ENCODE measurements at regions not wholly inside any gene's neighbourhood (a gene's known extent, or its start where the extent isn't known, plus 50 kb on each side); places are given as distances from the start of the nearest gene placed in this dataset.
"Not testable (repeated sequence)": the region's sequence is repeated elsewhere in the genome, so short reads cannot be mapped to it uniquely, and the experiment has no call there.

DNA sequence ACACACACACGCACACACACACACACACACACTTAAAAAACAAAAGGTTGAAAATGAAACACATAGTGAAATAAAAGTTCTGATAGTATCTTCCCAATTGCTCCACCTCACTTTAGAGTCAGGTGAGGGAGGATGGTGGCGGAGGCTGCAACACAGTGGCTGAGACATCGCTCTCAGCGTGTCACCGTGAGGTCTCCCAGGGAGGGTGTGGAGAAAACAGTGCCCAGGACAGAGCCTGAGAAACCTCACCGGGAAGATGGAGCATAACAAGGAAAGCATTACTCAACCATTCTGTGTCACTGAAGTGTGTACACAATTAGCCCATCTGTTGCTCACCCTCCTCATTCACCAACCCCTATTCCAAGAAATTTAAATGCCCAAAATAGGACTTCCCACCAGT lies 111.4 kb upstream of the USP29 start:
- Histone ChIP-seq H3K4me3 (ENCODE audit: low read depth in 1 of 2, low read length in 2 of 2) (no peak overlapping the region), H3K4me1 (ENCODE audit: insufficient read depth, low read length) (no peaks in the 10 kb centered on the region), H3K27ac (ENCODE audit: low read depth, low read length) (no peak overlapping the region), H3K36me3 (ENCODE audit: insufficient read depth, low read length) (no peaks in the 10 kb centered on the region), H3K9me3 (ENCODE audit: low read length) (no peaks in the 10 kb centered on the region), H3K27me3 (ENCODE audit: control insufficient read depth in 1 of 2, insufficient read depth in 2 of 2, low read length in 2 of 2) (no peaks in the 10 kb centered on the region), H3K9ac (ENCODE audit: low read length) (no peak overlapping the region)

DNA sequence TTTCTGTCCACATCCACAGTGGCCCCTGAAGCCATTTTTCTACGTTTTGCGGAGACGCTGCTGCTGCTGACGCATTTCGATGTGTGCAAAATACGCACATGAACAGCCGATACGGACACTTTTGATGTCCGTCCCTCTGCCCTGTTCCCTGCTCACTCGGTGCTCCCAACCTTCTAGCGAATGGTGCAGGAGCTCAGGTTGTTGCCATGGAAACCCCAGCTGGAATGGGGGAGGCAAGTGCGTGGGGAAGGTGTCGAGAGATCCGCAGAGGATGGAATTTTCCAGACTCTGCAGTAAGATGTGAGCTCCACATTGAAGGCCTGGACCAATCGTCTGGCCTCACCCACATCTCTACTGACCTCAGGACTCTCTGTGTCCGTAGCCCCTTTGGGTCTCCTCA lies 109.2 kb upstream of the USP29 start:
- no peak overlapping the region for H3K27ac ChIP-seq (ENCODE audit: low read depth, low read length)
- no peaks in the 10 kb centered on the region for H3K4me1 ChIP-seq (ENCODE audit: insufficient read depth, low read length)
- no peaks in the 10 kb centered on the region for H3K27me3 ChIP-seq (ENCODE audit: control insufficient read depth in 1 of 2, insufficient read depth in 2 of 2, low read length in 2 of 2)
- no peak overlapping the region for H3K9ac ChIP-seq (ENCODE audit: low read length)
- no peaks in the 10 kb centered on the region for H3K9me3 ChIP-seq (ENCODE audit: low read length)
- no peak overlapping the region for H3K4me3 ChIP-seq (ENCODE audit: low read depth in 1 of 2, low read length in 2 of 2)
- no peaks in the 10 kb centered on the region for H3K36me3 ChIP-seq (ENCODE audit: insufficient read depth, low read length)

DNA sequence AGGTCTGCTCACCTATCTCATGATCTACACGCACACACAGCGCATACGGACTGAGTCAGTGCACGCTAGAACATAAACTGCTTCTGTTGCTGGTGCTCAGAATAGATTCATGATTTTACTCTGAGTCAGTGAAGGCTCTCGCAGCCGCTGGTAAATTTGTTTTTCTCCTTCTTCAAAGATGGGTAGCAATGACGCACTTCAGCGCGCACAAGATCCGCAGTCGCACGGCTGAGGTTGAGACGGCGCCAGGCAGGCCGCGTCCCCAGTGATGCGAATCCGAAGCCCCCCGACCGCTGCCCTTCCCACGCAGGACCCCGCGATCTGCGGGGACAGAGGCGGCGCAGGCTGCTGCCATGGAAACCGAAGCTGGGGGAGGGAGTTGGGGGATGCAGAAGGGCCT lies 103.7 kb upstream of the USP29 start:
- Histone ChIP-seq H3K9me3 (ENCODE audit: low read length) (no peaks in the 10 kb centered on the region), H3K4me1 (ENCODE audit: insufficient read depth, low read length) (no peaks in the 10 kb centered on the region), H3K27me3 (ENCODE audit: control insufficient read depth in 1 of 2, insufficient read depth in 2 of 2, low read length in 2 of 2) (no peaks in the 10 kb centered on the region), H3K4me3 (ENCODE audit: low read depth in 1 of 2, low read length in 2 of 2) (no peak overlapping the region), H3K36me3 (ENCODE audit: insufficient read depth, low read length) (no peaks in the 10 kb centered on the region), H3K27ac (ENCODE audit: low read depth, low read length) (no peak overlapping the region), H3K9ac (ENCODE audit: low read length) (no peak overlapping the region)

DNA sequence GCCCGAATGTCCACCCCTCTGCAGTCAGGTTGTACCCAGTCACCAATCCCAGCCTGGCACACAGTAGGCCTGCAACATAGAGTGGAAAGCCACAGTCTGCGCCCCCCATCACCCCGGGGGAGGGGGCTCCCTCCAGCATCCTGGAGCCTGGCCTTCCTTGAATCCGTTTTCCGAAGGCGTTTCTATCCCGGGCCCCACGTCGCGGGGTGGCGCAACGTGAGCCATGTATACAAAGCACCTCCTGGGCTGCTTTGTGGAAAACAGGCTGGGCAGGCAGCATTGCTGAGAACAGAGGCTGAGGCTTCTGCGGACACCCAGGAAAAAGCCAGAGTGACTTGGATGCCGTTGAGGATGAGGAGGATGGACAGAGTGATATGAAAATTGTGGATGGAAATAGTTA lies 103.3 kb upstream of the USP29 start:
- Histone ChIP-seq H3K27me3 (ENCODE audit: control insufficient read depth in 1 of 2, insufficient read depth in 2 of 2, low read length in 2 of 2) (no peaks in the 10 kb centered on the region), H3K27ac (ENCODE audit: low read depth, low read length) (no peak overlapping the region), H3K9me3 (ENCODE audit: low read length) (no peaks in the 10 kb centered on the region), H3K9ac (ENCODE audit: low read length) (no peak overlapping the region), H3K4me3 (ENCODE audit: low read depth in 1 of 2, low read length in 2 of 2) (no peak overlapping the region), H3K4me1 (ENCODE audit: insufficient read depth, low read length) (no peaks in the 10 kb centered on the region), H3K36me3 (ENCODE audit: insufficient read depth, low read length) (no peaks in the 10 kb centered on the region)

DNA sequence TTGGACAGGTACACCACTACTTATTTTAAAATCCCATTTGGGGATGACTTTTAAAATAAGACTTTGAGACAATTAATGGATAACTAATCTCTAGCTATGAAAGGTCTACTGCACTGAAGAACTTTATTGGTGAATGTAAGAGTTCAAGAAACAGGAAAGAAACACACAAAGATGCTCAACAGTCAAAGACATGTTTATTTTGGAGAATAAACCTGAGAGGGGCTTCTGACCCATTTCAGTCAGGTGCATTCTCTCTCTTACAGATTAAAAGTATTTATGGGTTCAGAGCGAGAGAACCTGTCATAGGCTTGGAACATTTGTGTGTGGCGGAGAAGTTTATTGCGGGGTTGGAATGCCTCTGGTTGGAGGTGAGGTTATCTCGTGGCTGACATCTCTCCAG lies 94.3 kb upstream of the USP29 start:
- H3K4me3 ChIP-seq (ENCODE audit: low read depth in 1 of 2, low read length in 2 of 2) = no peak overlapping the region
- no peak overlapping the region for H3K27ac ChIP-seq (ENCODE audit: low read depth, low read length)
- H3K36me3 ChIP-seq (ENCODE audit: insufficient read depth, low read length) = no peaks in the 10 kb centered on the region
- H3K9me3 ChIP-seq (ENCODE audit: low read length) = no peaks in the 10 kb centered on the region
- no peaks in the 10 kb centered on the region for H3K27me3 ChIP-seq (ENCODE audit: control insufficient read depth in 1 of 2, insufficient read depth in 2 of 2, low read length in 2 of 2)
- no peak overlapping the region for H3K9ac ChIP-seq (ENCODE audit: low read length)
- H3K4me1 ChIP-seq (ENCODE audit: insufficient read depth, low read length) = no peaks in the 10 kb centered on the region

DNA sequence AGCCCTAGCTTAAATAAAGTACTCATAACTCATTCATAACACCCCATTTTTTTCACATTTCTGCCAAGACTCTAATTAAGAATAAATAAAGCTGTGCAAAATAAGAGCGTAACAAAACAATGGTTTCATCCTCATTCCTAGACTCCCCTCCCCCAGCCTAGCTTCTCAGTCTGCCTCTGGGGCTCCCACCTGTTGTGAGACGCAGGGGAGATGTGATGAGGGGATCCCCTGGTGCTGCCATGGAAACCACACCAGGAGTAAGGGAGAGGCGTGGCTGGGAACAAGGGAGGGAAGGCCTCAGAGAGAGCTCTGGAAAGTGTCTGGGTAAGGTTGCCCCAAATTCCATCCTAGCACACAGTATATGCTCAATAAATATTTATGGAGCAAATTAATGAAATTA lies 93.3 kb upstream of the USP29 start:
- no peaks in the 10 kb centered on the region for H3K4me1 ChIP-seq (ENCODE audit: insufficient read depth, low read length)
- no peaks in the 10 kb centered on the region for H3K9me3 ChIP-seq (ENCODE audit: low read length)
- no peak overlapping the region for H3K27ac ChIP-seq (ENCODE audit: low read depth, low read length)
- H3K36me3 ChIP-seq (ENCODE audit: insufficient read depth, low read length) = no peaks in the 10 kb centered on the region
- H3K4me3 ChIP-seq (ENCODE audit: low read depth in 1 of 2, low read length in 2 of 2) = no peak overlapping the region
- no peak overlapping the region for H3K9ac ChIP-seq (ENCODE audit: low read length)
- no peaks in the 10 kb centered on the region for H3K27me3 ChIP-seq (ENCODE audit: control insufficient read depth in 1 of 2, insufficient read depth in 2 of 2, low read length in 2 of 2)

DNA sequence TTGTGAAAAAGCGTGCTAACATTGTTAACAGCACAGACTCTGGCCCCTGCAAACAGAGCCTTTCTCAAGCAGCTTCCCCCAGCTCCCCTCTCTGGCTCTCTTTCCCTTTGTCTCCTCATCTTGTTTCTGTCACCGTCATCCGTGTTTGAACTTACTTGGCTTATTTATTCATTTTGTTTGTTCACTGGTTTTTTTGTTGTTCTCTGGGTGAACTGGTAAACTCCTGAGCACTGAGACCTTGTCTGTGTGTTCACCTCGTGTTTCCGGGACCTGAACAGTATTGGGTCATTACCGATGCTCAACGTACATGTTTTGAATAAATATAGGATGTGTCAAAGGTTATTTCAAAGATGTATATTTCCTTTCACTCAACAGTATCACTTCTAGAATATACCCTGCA lies 92.4 kb upstream of the USP29 start:
- no peaks in the 10 kb centered on the region for H3K9me3 ChIP-seq (ENCODE audit: low read length)
- no peaks in the 10 kb centered on the region for H3K36me3 ChIP-seq (ENCODE audit: insufficient read depth, low read length)
- no peaks in the 10 kb centered on the region for H3K27me3 ChIP-seq (ENCODE audit: control insufficient read depth in 1 of 2, insufficient read depth in 2 of 2, low read length in 2 of 2)
- no peak overlapping the region for H3K4me3 ChIP-seq (ENCODE audit: low read depth in 1 of 2, low read length in 2 of 2)
- H3K27ac ChIP-seq (ENCODE audit: low read depth, low read length) = no peak overlapping the region
- no peak overlapping the region for H3K9ac ChIP-seq (ENCODE audit: low read length)
- no peaks in the 10 kb centered on the region for H3K4me1 ChIP-seq (ENCODE audit: insufficient read depth, low read length)

DNA sequence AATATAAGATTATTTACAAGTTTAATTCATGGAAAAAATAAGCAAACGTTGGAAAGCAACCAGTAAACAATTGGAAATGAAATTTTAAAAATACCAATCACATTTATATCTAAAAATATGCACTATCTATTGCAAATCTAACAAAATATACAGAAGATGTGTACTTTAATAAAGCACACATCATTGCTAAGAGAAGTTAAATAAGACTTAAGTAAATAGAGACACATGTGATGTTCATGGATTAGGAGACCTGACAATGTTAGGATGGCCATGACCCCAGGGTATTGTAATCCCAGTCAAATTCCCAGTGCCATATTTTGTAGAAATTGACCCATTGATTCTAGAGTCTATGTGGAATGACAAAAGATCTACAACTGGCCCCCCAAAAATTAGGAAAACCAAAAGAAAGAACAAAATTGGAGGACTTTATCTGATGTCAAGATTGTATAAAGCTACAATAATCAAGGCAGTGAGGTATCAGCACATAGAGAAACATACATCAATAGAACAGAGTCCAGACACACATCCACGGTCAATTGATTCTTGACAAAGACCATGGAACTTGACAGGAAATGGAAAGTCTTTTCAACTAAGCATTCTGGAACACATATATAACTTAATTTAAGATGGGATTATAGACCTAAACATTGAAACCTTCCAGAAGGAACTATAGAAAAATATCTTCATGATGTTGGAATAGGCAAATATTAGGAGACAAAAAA lies 90.8 kb upstream of the USP29 start:
- H3K4me3 ChIP-seq (ENCODE audit: low read depth in 1 of 2, low read length in 2 of 2) = no peak overlapping the region
- H3K27ac ChIP-seq (ENCODE audit: low read depth, low read length) = no peak overlapping the region
- no peaks in the 10 kb centered on the region for H3K9me3 ChIP-seq (ENCODE audit: low read length)
- H3K9ac ChIP-seq (ENCODE audit: low read length) = no peak overlapping the region
- no peaks in the 10 kb centered on the region for H3K27me3 ChIP-seq (ENCODE audit: control insufficient read depth in 1 of 2, insufficient read depth in 2 of 2, low read length in 2 of 2)
- H3K36me3 ChIP-seq (ENCODE audit: insufficient read depth, low read length) = no peaks in the 10 kb centered on the region
- no peaks in the 10 kb centered on the region for H3K4me1 ChIP-seq (ENCODE audit: insufficient read depth, low read length)

DNA sequence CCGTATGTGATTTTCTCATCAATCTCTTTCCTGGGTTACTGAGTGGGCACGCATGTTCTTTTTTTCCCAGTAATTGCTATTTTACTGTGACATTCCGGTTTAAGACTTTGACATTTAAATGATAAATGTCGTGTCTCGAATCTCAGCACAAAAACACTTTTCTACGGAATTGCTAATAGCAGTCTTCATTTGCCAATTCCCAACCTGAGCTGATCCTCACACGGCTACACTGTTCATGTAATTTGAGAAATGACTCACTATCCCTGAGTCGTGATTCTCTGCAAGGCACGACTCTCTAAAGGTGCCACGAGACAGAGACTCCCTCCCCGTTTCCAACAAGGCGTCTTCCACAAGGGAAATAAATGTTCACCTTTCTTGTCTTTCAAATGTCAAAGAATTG lies 88.7 kb upstream of the USP29 start:
- Histone ChIP-seq H3K9me3 (ENCODE audit: low read length) (no peaks in the 10 kb centered on the region), H3K4me3 (ENCODE audit: low read depth in 1 of 2, low read length in 2 of 2) (no peak overlapping the region), H3K36me3 (ENCODE audit: insufficient read depth, low read length) (no peaks in the 10 kb centered on the region), H3K27ac (ENCODE audit: low read depth, low read length) (no peak overlapping the region), H3K27me3 (ENCODE audit: control insufficient read depth in 1 of 2, insufficient read depth in 2 of 2, low read length in 2 of 2) (no peaks in the 10 kb centered on the region), H3K9ac (ENCODE audit: low read length) (no peak overlapping the region), H3K4me1 (ENCODE audit: insufficient read depth, low read length) (no peaks in the 10 kb centered on the region)

DNA sequence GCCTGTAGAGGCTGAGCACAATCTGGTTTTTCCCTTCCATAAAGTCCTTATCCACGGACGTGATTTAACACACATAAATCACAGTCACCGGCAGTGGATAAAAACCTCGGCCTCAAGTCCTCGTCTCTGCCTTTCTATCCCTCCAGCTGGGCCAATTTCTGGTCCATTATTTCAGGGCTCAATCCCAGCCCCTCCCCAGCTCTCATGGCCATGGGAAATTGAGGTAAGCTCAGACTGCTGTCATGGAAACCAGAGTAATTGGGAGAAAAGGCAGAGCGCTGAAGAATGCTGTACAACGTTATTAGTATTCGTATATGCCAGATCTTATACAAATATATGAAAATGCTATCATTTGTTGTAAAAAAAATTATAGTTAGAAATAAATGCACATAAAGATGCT lies 86.2 kb upstream of the USP29 start:
- Histone ChIP-seq H3K27me3 (ENCODE audit: control insufficient read depth in 1 of 2, insufficient read depth in 2 of 2, low read length in 2 of 2) (no peaks in the 10 kb centered on the region), H3K36me3 (ENCODE audit: insufficient read depth, low read length) (no peaks in the 10 kb centered on the region), H3K27ac (ENCODE audit: low read depth, low read length) (no peak overlapping the region), H3K4me1 (ENCODE audit: insufficient read depth, low read length) (no peaks in the 10 kb centered on the region), H3K4me3 (ENCODE audit: low read depth in 1 of 2, low read length in 2 of 2) (no peak overlapping the region), H3K9me3 (ENCODE audit: low read length) (no peaks in the 10 kb centered on the region), H3K9ac (ENCODE audit: low read length) (no peak overlapping the region)

DNA sequence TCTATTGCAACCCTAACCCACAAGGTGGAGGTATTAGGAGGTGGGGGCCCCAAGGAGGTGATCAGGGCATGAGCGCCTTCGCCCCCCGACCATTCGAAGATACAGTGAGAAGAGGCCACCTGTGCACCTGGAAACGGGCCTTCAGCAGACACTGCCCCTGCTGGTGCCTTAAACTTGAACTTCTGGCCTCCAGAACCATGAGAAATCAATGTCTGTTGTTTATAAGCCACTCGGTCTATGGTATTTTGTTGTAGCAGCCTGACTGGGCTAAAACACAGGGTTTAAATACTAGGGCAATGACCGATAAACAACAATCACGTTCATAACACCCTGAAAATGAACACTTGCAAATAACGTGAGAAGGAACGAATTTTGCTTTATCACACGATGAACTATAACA lies 85.2 kb upstream of the USP29 start:
- no peaks in the 10 kb centered on the region for H3K9me3 ChIP-seq (ENCODE audit: low read length)

DNA sequence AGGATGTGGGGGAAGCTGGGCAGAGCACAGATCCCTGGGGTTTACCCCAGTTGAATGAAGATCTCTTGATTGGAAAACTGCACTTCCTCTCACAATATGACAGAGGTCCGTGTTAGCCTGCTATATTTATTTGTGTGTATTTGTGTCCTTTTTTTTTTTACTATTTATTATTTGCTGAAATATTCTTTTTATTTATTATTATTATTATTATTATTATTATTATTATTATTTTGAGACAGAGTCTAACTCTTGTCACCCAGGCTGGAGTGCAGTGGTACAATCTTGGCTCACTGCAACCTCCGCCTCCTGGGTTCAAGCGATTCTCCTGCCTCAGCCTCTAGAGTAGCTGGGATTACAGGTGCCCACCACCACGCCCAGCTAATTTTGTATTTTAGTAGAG lies 84.0 kb upstream of the USP29 start:
- H3K9ac ChIP-seq (ENCODE audit: low read length); H3K4me3 ChIP-seq (ENCODE audit: low read depth in 1 of 2, low read length in 2 of 2); H3K27me3 ChIP-seq (ENCODE audit: control insufficient read depth in 1 of 2, insufficient read depth in 2 of 2, low read length in 2 of 2); H3K36me3 ChIP-seq (ENCODE audit: insufficient read depth, low read length); H3K4me1 ChIP-seq (ENCODE audit: insufficient read depth, low read length); H3K27ac ChIP-seq (ENCODE audit: low read depth, low read length); H3K9me3 ChIP-seq (ENCODE audit: low read length): not testable (repeated sequence)

More for the DNA sequence above, 85.2 kb upstream of the USP29 start:
- no peaks in the 10 kb centered on the region for H3K27me3 ChIP-seq (ENCODE audit: control insufficient read depth in 1 of 2, insufficient read depth in 2 of 2, low read length in 2 of 2)
- H3K4me1 ChIP-seq (ENCODE audit: insufficient read depth, low read length) = no peaks in the 10 kb centered on the region
- no peaks in the 10 kb centered on the region for H3K36me3 ChIP-seq (ENCODE audit: insufficient read depth, low read length)
- no peak overlapping the region for H3K4me3 ChIP-seq (ENCODE audit: low read depth in 1 of 2, low read length in 2 of 2)
- H3K27ac ChIP-seq (ENCODE audit: low read depth, low read length) = no peak overlapping the region
- no peak overlapping the region for H3K9ac ChIP-seq (ENCODE audit: low read length)
